Ishikawa (cell line): ENCODE measurements at regions not wholly inside any gene's neighbourhood (a gene's known extent, or its start where the extent isn't known, plus 50 kb on each side); places are given as distances from the start of the nearest gene placed in this dataset.

Source experiments
- CEBPB ChIP-seq: IDR thresholded peaks from 2 replicates; pipeline ENCODE4 v1.6.1; 2012
- CREB1 ChIP-seq: IDR thresholded peaks from 2 replicates; pipeline ENCODE4 v1.6.1; 2012; ENCODE audit warnings: low read depth
- EGR1 ChIP-seq: IDR thresholded peaks from 2 replicates; pipeline ENCODE4 v1.6.1; 2012
- EP300 ChIP-seq: IDR thresholded peaks from 2 replicates; pipeline ENCODE4 v1.6.1; 2012; ENCODE audit warnings: borderline replicate concordance
- FOXM1 ChIP-seq: IDR thresholded peaks from 2 replicates; pipeline ENCODE4 v1.6.1; 2012; ENCODE audit warnings: low read depth, borderline replicate concordance
- NFIC ChIP-seq: IDR thresholded peaks from 2 replicates; pipeline ENCODE4 v1.6.1; 2012
- RAD21 ChIP-seq: IDR thresholded peaks from 2 replicates; pipeline ENCODE4 v1.6.1; 2012; ENCODE audit warnings: low read depth
- TAF1 ChIP-seq: IDR thresholded peaks from 2 replicates; pipeline ENCODE4 v1.6.1; 2012; ENCODE audit warnings: low read depth, mild to moderate bottlenecking
- TCF12 ChIP-seq: IDR thresholded peaks from 2 replicates; pipeline ENCODE4 v1.6.1; 2012; ENCODE audit warnings: low read depth
- TEAD4 ChIP-seq: IDR thresholded peaks from 2 replicates; pipeline ENCODE4 v1.6.1; 2012
- YY1 ChIP-seq: IDR thresholded peaks from 2 replicates; pipeline ENCODE4 v1.6.1; 2012; ENCODE audit warnings: low read depth
- ZBTB7A ChIP-seq: IDR thresholded peaks from 2 replicates; pipeline ENCODE4 v1.6.1; 2012; ENCODE audit warnings: low read depth
- TF ChIP-seq, protein P1 (sequence below): IDR thresholded peaks from 2 replicates; pipeline ENCODE4 v1.6.1; 2012
- TF ChIP-seq, protein P2 (sequence below): IDR thresholded peaks from 2 replicates; pipeline ENCODE4 v1.6.1; 2012
- TF ChIP-seq, protein P3 (sequence below): IDR thresholded peaks from 2 replicates; pipeline ENCODE4 v1.6.1; 2012; ENCODE audit warnings: low read depth, mild to moderate bottlenecking

DNA sequence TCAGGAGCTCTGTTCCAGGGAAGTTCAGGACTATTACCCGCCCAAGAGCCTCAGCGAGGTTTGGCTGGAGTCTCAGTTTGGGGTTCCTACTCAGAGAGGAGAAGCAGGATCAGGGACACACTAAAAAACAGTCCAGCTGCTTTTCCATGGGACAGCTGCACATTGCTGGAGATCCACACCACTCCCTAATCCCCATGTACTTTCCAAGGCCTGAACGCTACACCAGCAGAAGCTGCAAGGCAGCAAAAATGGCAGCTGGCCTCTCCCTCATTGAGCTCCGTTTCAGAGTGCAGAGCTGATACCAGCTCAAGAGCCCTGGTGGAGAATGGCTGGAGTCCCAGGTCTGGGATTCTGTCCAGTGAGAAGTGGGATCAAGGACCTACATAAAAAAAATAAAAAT, 551.2 kb upstream of the PABPC5 start:
- TF ChIP-seq FOXM1 = no peak
- TF ChIP-seq, protein P1, sequence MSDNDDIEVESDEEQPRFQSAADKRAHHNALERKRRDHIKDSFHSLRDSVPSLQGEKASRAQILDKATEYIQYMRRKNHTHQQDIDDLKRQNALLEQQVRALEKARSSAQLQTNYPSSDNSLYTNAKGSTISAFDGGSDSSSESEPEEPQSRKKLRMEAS = no peak
- TF ChIP-seq, protein P2, sequence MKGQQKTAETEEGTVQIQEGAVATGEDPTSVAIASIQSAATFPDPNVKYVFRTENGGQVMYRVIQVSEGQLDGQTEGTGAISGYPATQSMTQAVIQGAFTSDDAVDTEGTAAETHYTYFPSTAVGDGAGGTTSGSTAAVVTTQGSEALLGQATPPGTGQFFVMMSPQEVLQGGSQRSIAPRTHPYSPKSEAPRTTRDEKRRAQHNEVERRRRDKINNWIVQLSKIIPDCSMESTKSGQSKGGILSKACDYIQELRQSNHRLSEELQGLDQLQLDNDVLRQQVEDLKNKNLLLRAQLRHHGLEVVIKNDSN = no peak
- TF ChIP-seq, protein P3, sequence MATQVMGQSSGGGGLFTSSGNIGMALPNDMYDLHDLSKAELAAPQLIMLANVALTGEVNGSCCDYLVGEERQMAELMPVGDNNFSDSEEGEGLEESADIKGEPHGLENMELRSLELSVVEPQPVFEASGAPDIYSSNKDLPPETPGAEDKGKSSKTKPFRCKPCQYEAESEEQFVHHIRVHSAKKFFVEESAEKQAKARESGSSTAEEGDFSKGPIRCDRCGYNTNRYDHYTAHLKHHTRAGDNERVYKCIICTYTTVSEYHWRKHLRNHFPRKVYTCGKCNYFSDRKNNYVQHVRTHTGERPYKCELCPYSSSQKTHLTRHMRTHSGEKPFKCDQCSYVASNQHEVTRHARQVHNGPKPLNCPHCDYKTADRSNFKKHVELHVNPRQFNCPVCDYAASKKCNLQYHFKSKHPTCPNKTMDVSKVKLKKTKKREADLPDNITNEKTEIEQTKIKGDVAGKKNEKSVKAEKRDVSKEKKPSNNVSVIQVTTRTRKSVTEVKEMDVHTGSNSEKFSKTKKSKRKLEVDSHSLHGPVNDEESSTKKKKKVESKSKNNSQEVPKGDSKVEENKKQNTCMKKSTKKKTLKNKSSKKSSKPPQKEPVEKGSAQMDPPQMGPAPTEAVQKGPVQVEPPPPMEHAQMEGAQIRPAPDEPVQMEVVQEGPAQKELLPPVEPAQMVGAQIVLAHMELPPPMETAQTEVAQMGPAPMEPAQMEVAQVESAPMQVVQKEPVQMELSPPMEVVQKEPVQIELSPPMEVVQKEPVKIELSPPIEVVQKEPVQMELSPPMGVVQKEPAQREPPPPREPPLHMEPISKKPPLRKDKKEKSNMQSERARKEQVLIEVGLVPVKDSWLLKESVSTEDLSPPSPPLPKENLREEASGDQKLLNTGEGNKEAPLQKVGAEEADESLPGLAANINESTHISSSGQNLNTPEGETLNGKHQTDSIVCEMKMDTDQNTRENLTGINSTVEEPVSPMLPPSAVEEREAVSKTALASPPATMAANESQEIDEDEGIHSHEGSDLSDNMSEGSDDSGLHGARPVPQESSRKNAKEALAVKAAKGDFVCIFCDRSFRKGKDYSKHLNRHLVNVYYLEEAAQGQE = no peak
- no peak for TF ChIP-seq YY1
- no peak for TF ChIP-seq RAD21
- TF ChIP-seq CREB1 = no peak
- TF ChIP-seq EGR1 = no peak
- no peak for TF ChIP-seq ZBTB7A
- TF ChIP-seq TCF12 = no peak
- no peak for TF ChIP-seq TAF1
- TF ChIP-seq CEBPB = no peak
- TF ChIP-seq TEAD4 = no peak
- no peak for TF ChIP-seq EP300

DNA sequence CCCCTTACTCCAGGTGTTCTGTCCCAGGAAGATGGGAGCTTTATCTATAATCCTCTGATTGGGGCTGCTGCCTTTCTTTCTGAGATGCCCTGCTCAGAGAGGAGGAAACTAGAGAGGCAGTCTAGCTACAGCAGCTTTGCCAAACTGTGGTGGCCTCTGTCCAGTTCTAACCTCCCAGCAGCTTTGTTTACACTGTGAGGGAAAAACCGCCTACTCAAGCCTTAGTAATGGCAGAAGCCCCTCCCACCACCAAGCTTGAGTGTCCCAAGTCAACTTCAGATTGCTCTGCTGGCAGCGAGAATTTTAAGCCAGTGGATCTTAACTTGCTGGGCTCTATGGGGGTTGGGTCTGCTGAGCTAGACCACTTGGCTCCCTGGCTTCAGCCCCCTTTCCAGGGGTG, 394.9 kb upstream of the PABPC5 start:
- TF ChIP-seq CREB1 (no peak), EGR1 (no peak), RAD21 (no peak), NFIC (no peak), TAF1 (no peak), FOXM1 (no peak), EP300 (no peak), ZBTB7A (no peak), TCF12 (no peak), CEBPB (no peak), TEAD4 (no peak)
- TF ChIP-seq, protein P2 = no peak

DNA sequence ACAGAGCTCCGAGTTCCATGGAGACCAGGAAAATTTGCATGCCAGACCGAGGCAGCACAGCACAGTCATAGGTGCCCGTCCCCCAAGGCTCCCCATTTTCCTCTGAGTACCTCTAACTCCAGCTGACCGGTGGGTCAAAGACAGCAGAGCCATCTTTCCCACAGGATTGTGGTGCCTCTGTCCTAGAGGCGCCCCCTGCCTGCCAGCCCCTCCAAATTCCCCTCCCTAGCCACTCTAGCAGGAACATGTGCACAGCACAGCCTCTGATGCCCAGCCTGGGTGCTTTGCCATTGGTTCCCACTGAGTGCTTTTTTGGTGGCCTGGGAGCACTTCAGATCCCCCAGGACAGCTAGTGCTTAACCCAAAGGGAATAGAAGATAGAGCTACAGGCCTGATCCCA, 368.5 kb upstream of the PABPC5 start:
- TF ChIP-seq RAD21 (no peak), YY1 (no peak), CREB1 (no peak), FOXM1 (no peak), TEAD4 (no peak)
- TF ChIP-seq, protein P1 = no peak
- TF ChIP-seq, protein P2 = no peak

DNA sequence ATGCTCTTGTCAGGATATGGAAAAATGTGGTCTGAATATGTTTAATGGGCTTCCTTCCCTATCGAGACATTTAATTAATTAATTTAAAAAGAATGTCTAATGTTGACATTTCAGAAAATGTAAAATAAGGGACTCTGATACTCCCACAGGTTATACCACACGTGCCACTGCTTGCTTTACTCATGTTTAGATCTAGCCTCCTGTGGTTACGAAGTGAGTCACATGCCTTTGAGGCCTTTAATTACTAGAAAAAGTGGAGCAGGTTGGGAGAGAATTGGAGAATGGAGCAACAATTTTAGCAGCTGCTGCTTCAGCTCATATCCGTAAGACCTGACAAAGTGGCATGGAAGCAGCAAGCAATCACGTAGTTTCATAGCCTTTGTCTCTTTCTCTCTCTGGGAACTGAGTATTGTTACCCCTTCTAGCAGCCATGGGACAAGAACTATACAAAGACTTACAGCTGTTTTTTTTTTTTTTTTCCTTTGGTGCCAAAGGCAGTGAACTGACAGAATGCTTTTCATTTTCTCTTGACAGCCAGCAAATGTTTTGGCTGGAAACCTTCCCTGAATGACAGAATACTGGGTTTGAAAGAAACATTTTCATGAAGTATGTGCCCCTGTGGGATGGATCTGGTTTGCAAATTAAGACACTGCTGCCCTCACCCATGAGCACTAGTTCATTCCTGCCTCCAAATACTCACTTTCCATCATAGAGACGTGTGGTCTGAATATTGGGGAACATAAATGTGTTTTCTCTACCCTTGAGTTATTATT, 355.1 kb upstream of the PABPC5 start:
- TF ChIP-seq, protein P2 = no peak
- TF ChIP-seq YY1 (no peak), CREB1 (no peak), EGR1 (no peak), TAF1 (no peak), NFIC (no peak), EP300 (no peak), CEBPB (no peak), TEAD4 (no peak), RAD21 (no peak), FOXM1 (no peak), TCF12 (no peak)
- TF ChIP-seq, protein P3 = no peak

DNA sequence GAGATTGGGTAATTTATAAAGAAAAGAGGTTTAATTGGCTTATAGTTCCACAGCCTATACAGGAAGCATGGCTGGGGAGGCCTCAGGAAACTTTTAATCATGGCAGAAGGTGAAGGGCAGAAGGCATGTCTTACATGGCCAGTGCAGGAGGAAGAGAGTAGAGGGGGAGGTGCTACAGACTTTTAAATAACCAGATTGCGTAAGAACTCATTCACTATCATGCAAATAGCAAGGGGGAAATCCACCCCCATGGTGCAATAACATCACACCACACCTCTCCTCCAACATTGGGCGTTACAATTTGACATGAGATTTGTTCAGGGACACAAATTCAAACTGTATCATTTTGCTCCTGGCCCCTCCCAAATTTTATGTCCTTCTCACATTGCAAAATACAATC, 353.8 kb upstream of the PABPC5 start:
- TF ChIP-seq, protein P3 = no peak
- TF ChIP-seq EGR1 = no peak
- TF ChIP-seq RAD21 = no peak
- TF ChIP-seq, protein P2 = no peak
- TF ChIP-seq TAF1 = no peak
- no peak for TF ChIP-seq CEBPB
- TF ChIP-seq FOXM1 = no peak
- no peak for TF ChIP-seq YY1
- no peak for TF ChIP-seq CREB1
- TF ChIP-seq ZBTB7A = no peak
- no peak for TF ChIP-seq NFIC
- TF ChIP-seq, protein P1 = no peak
- no peak for TF ChIP-seq TCF12
- no peak for TF ChIP-seq EP300
- no peak for TF ChIP-seq TEAD4
